ENCODE measurements at regions not wholly inside any gene's neighbourhood (a gene's known extent, or its start where the extent isn't known, plus 50 kb on each side); places are given as distances from the start of the nearest gene placed in this dataset.

GRCh38 chr6:164166515-164166914 lies 752.0 kb downstream of the QKI start:
- no peaks in the 10 kb centered on the region for H3K36me3 ChIP-seq (ENCODE audit: control insufficient read depth, insufficient read depth, low read length)
- no peak overlapping the region for H3K27ac ChIP-seq (ENCODE audit: low read depth, low read length)
- H3K4me3 ChIP-seq (ENCODE audit: low read depth, low read length) = no peak overlapping the region
- no peaks in the 10 kb centered on the region for H3K27me3 ChIP-seq (ENCODE audit: control insufficient read depth, insufficient read depth, low read length)
- no peaks in the 10 kb centered on the region; the same call in 1 of the 2 replicates for H3K9me3 ChIP-seq (ENCODE audit: control insufficient read depth, insufficient read depth, low read length)
- no peak overlapping the region for H3K9ac ChIP-seq (ENCODE audit: low read depth, low read length)
- peaks cover 13% of the 10 kb centered on the region for H3K4me1 ChIP-seq (ENCODE audit: control insufficient read depth, insufficient read depth, low read length)

- peaks cover 13% of the 10 kb centered on the region for H3K4me1 ChIP-seq (ENCODE audit: control insufficient read depth, insufficient read depth, low read length)
- H3K27ac ChIP-seq (ENCODE audit: low read depth, low read length) = peak overlapping the region; percentile 82
- no peaks in the 10 kb centered on the region for H3K36me3 ChIP-seq (ENCODE audit: control insufficient read depth, insufficient read depth, low read length)
- H3K9ac ChIP-seq (ENCODE audit: low read depth, low read length) = no peak overlapping the region
- no peak overlapping the region for H3K4me3 ChIP-seq (ENCODE audit: low read depth, low read length)
- H3K27me3 ChIP-seq (ENCODE audit: control insufficient read depth, insufficient read depth, low read length) = no peaks in the 10 kb centered on the region
- H3K9me3 ChIP-seq (ENCODE audit: control insufficient read depth, insufficient read depth, low read length) = no peaks in the 10 kb centered on the region; the same call in 1 of the 2 replicates
Measured at GRCh38 chr6:164164876-164165275, 750.4 kb downstream of the QKI start.

GRCh38 chr6:164163239-164163638 lies 748.7 kb downstream of the QKI start:
- H3K36me3 ChIP-seq (ENCODE audit: control insufficient read depth, insufficient read depth, low read length) = no peaks in the 10 kb centered on the region
- peaks cover 13% of the 10 kb centered on the region for H3K4me1 ChIP-seq (ENCODE audit: control insufficient read depth, insufficient read depth, low read length)
- H3K4me3 ChIP-seq (ENCODE audit: low read depth, low read length) = no peak overlapping the region

GRCh38 chr6:164159061-164159460 lies 744.5 kb downstream of the QKI start:
- Histone ChIP-seq H3K4me1 (ENCODE audit: control insufficient read depth, insufficient read depth, low read length) (no peaks in the 10 kb centered on the region), H3K27ac (ENCODE audit: low read depth, low read length) (no peak overlapping the region), H3K9me3 (ENCODE audit: control insufficient read depth, insufficient read depth, low read length) (no peaks in the 10 kb centered on the region; the same call in 1 of the 2 replicates), H3K36me3 (ENCODE audit: control insufficient read depth, insufficient read depth, low read length) (no peaks in the 10 kb centered on the region), H3K4me3 (ENCODE audit: low read depth, low read length) (no peak overlapping the region), H3K9ac (ENCODE audit: low read depth, low read length) (no peak overlapping the region), H3K27me3 (ENCODE audit: control insufficient read depth, insufficient read depth, low read length) (no peaks in the 10 kb centered on the region)

More at GRCh38 chr6:164163239-164163638, 748.7 kb downstream of the QKI start:
- Histone ChIP-seq H3K27me3 (ENCODE audit: control insufficient read depth, insufficient read depth, low read length) (no peaks in the 10 kb centered on the region), H3K9me3 (ENCODE audit: control insufficient read depth, insufficient read depth, low read length) (no peaks in the 10 kb centered on the region; the same call in 1 of the 2 replicates), H3K9ac (ENCODE audit: low read depth, low read length) (no peak overlapping the region), H3K27ac (ENCODE audit: low read depth, low read length) (no peak overlapping the region)

- H3K9me3 ChIP-seq (ENCODE audit: control insufficient read depth, insufficient read depth, low read length) = no peaks in the 10 kb centered on the region
- H3K27ac ChIP-seq (ENCODE audit: low read depth, low read length) = no peak overlapping the region
- no peak overlapping the region for H3K4me3 ChIP-seq (ENCODE audit: low read depth, low read length)
- H3K9ac ChIP-seq (ENCODE audit: low read depth, low read length) = no peak overlapping the region
- H3K36me3 ChIP-seq (ENCODE audit: control insufficient read depth, insufficient read depth, low read length) = no peaks in the 10 kb centered on the region
- no peaks in the 10 kb centered on the region for H3K27me3 ChIP-seq (ENCODE audit: control insufficient read depth, insufficient read depth, low read length)
- peaks cover 3% of the 10 kb centered on the region; the same call in 1 of the 2 replicates for H3K4me1 ChIP-seq (ENCODE audit: control insufficient read depth, insufficient read depth, low read length)
Measured at GRCh38 chr6:164154588-164154987, 740.1 kb downstream of the QKI start.

DNA sequence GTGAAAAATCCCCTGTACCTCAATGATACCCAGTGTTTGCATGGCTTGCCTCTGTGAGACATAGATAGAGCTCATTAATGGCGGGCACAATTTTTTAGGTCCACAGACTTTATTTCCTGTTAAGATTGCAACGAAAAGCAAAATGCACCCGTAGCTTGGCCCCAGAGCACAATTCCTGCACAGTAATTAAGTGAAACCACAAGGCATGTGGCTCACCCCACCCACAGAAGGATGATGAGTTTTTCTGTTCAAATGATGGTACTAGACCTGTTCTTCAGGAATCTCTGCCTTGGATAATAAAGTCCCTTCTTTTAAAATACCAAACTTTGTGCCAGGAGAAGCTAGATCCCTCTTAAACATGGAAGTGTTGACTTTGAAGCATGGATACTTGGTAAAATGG lies 738.1 kb downstream of the QKI start:
- Histone ChIP-seq H3K27me3 (ENCODE audit: control insufficient read depth, insufficient read depth, low read length) (no peaks in the 10 kb centered on the region), H3K9ac (ENCODE audit: low read depth, low read length) (no peak overlapping the region), H3K9me3 (ENCODE audit: control insufficient read depth, insufficient read depth, low read length) (0 out of 2 replicates have a peak, but pooled peaks cover 3% of the 10 kb centered on the region), H3K27ac (ENCODE audit: low read depth, low read length) (no peak overlapping the region), H3K36me3 (ENCODE audit: control insufficient read depth, insufficient read depth, low read length) (no peaks in the 10 kb centered on the region), H3K4me1 (ENCODE audit: control insufficient read depth, insufficient read depth, low read length) (peaks cover 3% of the 10 kb centered on the region; the same call in 1 of the 2 replicates), H3K4me3 (ENCODE audit: low read depth, low read length) (no peak overlapping the region)

- no peak overlapping the region for H3K4me3 ChIP-seq (ENCODE audit: low read depth, low read length)
- H3K36me3 ChIP-seq (ENCODE audit: control insufficient read depth, insufficient read depth, low read length) = no peaks in the 10 kb centered on the region
- peak overlapping the region; percentile 70 for H3K27ac ChIP-seq (ENCODE audit: low read depth, low read length)
Measured at GRCh38 chr6:164151161-164152120, 736.9 kb downstream of the QKI start.

DNA sequence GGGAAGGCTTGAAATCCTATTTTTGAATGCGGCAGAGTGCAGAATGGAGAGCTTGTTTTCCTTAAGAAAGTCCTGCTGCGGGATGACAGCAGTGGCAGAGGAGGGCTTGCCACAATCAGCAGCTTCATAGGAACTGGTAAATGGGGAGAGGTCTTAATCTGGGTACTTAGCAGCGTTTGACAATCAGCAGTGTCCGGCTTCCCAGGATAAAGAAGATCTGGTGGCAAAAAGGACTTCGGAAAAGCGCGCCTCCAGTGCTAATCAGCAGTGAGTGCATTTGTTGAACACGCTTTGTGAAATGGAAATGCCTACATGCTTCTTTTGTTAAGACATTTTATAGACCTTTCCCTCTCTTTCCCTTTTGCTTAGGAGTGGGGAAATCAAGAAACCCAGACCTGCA lies 735.7 kb downstream of the QKI start:
- Histone ChIP-seq H3K36me3 (ENCODE audit: control insufficient read depth, insufficient read depth, low read length) (no peaks in the 10 kb centered on the region), H3K27ac (ENCODE audit: low read depth, low read length) (no peak overlapping the region), H3K9me3 (ENCODE audit: control insufficient read depth, insufficient read depth, low read length) (0 out of 2 replicates have a peak, but pooled peaks cover 3% of the 10 kb centered on the region)

More at GRCh38 chr6:164151161-164152120, 736.9 kb downstream of the QKI start:
- Histone ChIP-seq H3K9ac (ENCODE audit: low read depth, low read length) (no peak overlapping the region), H3K27me3 (ENCODE audit: control insufficient read depth, insufficient read depth, low read length) (no peaks in the 10 kb centered on the region), H3K4me1 (ENCODE audit: control insufficient read depth, insufficient read depth, low read length) (peaks cover 3% of the 10 kb centered on the region; the same call in 1 of the 2 replicates), H3K9me3 (ENCODE audit: control insufficient read depth, insufficient read depth, low read length) (0 out of 2 replicates have a peak, but pooled peaks cover 3% of the 10 kb centered on the region)

GRCh38 chr6:164148788-164149187 lies 734.3 kb downstream of the QKI start:
- no peak overlapping the region for H3K27ac ChIP-seq (ENCODE audit: low read depth, low read length)
- H3K9me3 ChIP-seq (ENCODE audit: control insufficient read depth, insufficient read depth, low read length) = 0 out of 2 replicates have a peak, but pooled peaks cover 3% of the 10 kb centered on the region
- no peaks in the 10 kb centered on the region for H3K36me3 ChIP-seq (ENCODE audit: control insufficient read depth, insufficient read depth, low read length)
- H3K27me3 ChIP-seq (ENCODE audit: control insufficient read depth, insufficient read depth, low read length) = no peaks in the 10 kb centered on the region
- H3K4me3 ChIP-seq (ENCODE audit: low read depth, low read length) = no peak overlapping the region
- no peak overlapping the region for H3K9ac ChIP-seq (ENCODE audit: low read depth, low read length)
- H3K4me1 ChIP-seq (ENCODE audit: control insufficient read depth, insufficient read depth, low read length) = peaks cover 3% of the 10 kb centered on the region; the same call in 1 of the 2 replicates

More for the DNA sequence above, 735.7 kb downstream of the QKI start:
- Histone ChIP-seq H3K4me3 (ENCODE audit: low read depth, low read length) (no peak overlapping the region), H3K9ac (ENCODE audit: low read depth, low read length) (no peak overlapping the region), H3K4me1 (ENCODE audit: control insufficient read depth, insufficient read depth, low read length) (peaks cover 3% of the 10 kb centered on the region; the same call in 1 of the 2 replicates), H3K27me3 (ENCODE audit: control insufficient read depth, insufficient read depth, low read length) (no peaks in the 10 kb centered on the region)

DNA sequence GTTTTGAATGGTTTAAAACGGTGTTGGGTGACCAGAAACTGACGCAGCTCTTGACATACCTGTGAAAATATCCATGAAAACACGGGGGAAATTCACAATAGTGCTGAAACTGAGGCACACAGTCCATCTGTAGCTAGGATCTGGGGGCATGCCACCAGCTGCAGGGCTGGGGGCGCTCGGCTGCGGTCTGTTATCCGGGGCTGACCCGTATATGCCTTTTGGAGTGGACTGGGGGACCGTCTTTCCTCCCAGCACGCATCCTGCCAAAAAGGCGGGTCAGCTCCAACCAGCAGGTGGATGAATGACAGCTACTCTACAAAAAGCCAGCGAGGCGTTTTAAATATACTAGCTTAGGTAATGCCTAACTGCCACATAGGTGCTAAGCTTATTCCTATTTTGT lies 729.8 kb downstream of the QKI start:
- H3K4me1 ChIP-seq (ENCODE audit: control insufficient read depth, insufficient read depth, low read length) = no peaks in the 10 kb centered on the region
- no peaks in the 10 kb centered on the region for H3K36me3 ChIP-seq (ENCODE audit: control insufficient read depth, insufficient read depth, low read length)
- H3K9me3 ChIP-seq (ENCODE audit: control insufficient read depth, insufficient read depth, low read length) = 0 out of 2 replicates have a peak, but pooled peaks cover 3% of the 10 kb centered on the region
- H3K9ac ChIP-seq (ENCODE audit: low read depth, low read length) = no peak overlapping the region
- H3K4me3 ChIP-seq (ENCODE audit: low read depth, low read length) = no peak overlapping the region
- H3K27ac ChIP-seq (ENCODE audit: low read depth, low read length) = no peak overlapping the region
- no peaks in the 10 kb centered on the region for H3K27me3 ChIP-seq (ENCODE audit: control insufficient read depth, insufficient read depth, low read length)

DNA sequence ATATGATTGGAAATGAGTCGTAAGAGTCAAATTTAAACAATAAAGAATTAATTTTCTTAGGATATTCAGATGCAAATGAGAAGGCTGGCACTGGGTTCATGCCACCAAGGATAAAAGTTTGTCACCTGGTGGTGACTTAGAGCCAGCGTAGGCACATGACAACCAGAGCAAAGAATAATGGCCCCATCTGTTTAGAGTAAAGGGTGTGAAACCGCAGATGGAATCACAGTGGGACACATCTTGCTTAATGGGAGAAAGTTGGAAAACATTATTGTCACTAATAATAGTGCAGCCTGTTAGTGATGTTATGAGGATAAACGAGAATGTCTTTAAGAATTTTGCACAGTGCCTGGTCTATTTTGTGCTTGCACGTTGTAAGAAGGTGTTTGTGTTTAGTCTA lies 727.8 kb downstream of the QKI start:
- Histone ChIP-seq H3K4me3 (ENCODE audit: low read depth, low read length) (no peak overlapping the region), H3K9ac (ENCODE audit: low read depth, low read length) (no peak overlapping the region), H3K27me3 (ENCODE audit: control insufficient read depth, insufficient read depth, low read length) (no peaks in the 10 kb centered on the region), H3K27ac (ENCODE audit: low read depth, low read length) (no peak overlapping the region), H3K4me1 (ENCODE audit: control insufficient read depth, insufficient read depth, low read length) (no peaks in the 10 kb centered on the region), H3K36me3 (ENCODE audit: control insufficient read depth, insufficient read depth, low read length) (no peaks in the 10 kb centered on the region), H3K9me3 (ENCODE audit: control insufficient read depth, insufficient read depth, low read length) (no peaks in the 10 kb centered on the region)

All from HUES48 (cell line).